ENCODE measurements at regions not wholly inside any gene's neighbourhood (a gene's known extent, or its start where the extent isn't known, plus 50 kb on each side); places are given as distances from the start of the nearest gene placed in this dataset.
A peak's percentile ranks its signal among the peaks of the same experiment; 100 is the strongest.

DNA sequence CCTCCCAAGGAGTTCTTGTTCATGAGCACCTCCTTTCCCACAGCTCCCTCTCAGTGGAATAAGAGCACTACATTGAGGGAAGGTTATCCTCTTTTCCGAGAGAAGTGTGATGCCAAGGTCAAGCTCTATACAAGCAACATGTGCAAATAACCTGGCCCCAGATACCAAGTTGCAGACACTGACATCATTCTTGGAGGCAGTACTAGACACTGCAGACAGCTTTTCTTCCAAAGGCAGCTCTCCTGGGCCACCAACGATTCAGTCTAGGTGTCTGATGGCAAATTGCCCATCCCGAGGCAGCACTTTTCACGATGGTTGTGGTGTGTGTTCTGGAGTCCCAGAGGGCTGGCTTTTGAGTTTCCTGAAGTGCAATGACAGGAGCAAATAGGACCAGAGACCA is 384.9 kb downstream of the TLL1 start:
- no peak overlapping the region for H3K4me3 ChIP-seq (ENCODE audit: low read length)
- DNase-seq (ENCODE audit: low read depth) = no peak
- no peak for TF ChIP-seq CTCF (IDR thresholded peaks at IDR 0.05; ENCODE audit: insufficient read depth, low read depth, low read length, missing control alignments)

- no peak for DNase-seq (ENCODE audit: low read depth)
- H3K4me3 ChIP-seq (ENCODE audit: low read length) = no peak overlapping the region
- TF ChIP-seq CTCF (IDR thresholded peaks at IDR 0.05; ENCODE audit: insufficient read depth, low read depth, low read length, missing control alignments) = no peak
Measured at GRCh38 chr4:166259081-166259480, 386.0 kb downstream of the TLL1 start.

DNA sequence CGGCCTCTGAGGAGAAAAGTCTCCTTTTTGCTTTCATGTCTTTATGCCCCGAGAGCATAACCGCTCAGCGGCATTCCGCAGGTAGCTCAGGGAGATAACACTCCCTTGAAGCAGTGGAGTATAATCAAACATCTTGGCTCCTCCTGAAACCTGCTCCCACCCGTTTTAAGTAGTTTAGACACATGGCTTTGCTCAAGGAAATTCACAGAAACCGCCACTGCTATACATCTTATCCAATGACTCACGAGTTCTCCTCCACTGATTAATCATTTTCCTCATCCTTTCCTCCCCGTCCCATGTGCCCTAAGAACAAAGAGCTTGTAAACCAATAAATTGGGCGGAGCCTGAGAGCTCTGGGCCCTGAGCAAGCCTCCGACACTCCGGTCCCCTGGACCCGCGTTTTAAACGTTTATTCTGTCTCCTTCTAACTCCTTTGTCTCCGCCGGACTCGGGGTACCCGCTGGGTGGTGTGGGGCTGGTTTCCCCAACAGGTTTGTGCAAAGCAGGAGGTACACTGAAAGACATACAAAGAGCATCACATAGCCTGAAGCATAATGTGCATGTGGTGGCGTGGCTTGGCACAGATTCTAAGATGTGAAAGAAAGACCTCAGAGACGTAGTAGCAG is 401.2 kb downstream of the TLL1 start:
- no peak overlapping the region for H3K4me3 ChIP-seq (ENCODE audit: low read length)
- no peak for TF ChIP-seq CTCF (IDR thresholded peaks at IDR 0.05; ENCODE audit: insufficient read depth, low read depth, low read length, missing control alignments)
- peak; percentile 35 for DNase-seq (ENCODE audit: low read depth)

GRCh38 chr4:166274775-166275174 is 401.7 kb downstream of the TLL1 start:
- DNase-seq (ENCODE audit: low read depth) = no peak
- H3K4me3 ChIP-seq (ENCODE audit: low read length) = no peak overlapping the region
- no peak for TF ChIP-seq CTCF (IDR thresholded peaks at IDR 0.05; ENCODE audit: insufficient read depth, low read depth, low read length, missing control alignments)

DNA sequence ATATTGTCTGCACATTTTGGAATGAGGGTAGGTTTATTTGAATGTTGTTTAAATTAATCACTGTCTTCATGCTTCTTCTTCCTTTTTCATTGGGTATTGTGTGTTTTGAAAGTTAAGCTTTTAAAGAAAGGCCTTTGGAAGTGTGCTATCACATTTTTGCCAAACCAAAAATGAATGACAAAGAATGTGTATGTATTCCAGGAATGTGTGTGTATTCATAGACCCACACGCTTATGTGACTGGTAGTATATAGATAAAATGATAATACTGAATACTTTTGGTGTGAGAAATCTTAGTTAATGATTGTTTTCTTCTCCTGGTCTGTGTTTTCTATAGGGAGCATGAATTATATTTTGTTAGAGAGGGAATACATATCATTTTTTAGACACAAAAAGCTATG is 404.4 kb downstream of the TLL1 start:
- H3K4me3 ChIP-seq (ENCODE audit: low read length) = no peak overlapping the region
- no peak for TF ChIP-seq CTCF (IDR thresholded peaks at IDR 0.05; ENCODE audit: insufficient read depth, low read depth, low read length, missing control alignments)
- DNase-seq (ENCODE audit: low read depth) = no peak

GRCh38 chr4:166277853-166278252 is 404.8 kb downstream of the TLL1 start:
- TF ChIP-seq CTCF (IDR thresholded peaks at IDR 0.05; ENCODE audit: insufficient read depth, low read depth, low read length, missing control alignments) = no peak
- DNase-seq (ENCODE audit: low read depth) = no peak

GRCh38 chr4:166279261-166279660 is 406.2 kb downstream of the TLL1 start:
- no peak for TF ChIP-seq CTCF (IDR thresholded peaks at IDR 0.05; ENCODE audit: insufficient read depth, low read depth, low read length, missing control alignments)
- no peak for DNase-seq (ENCODE audit: low read depth)
- H3K4me3 ChIP-seq (ENCODE audit: low read length) = no peak overlapping the region

More at GRCh38 chr4:166277853-166278252, 404.8 kb downstream of the TLL1 start:
- no peak overlapping the region for H3K4me3 ChIP-seq (ENCODE audit: low read length)

Data from epithelial cell of esophagus (primary cell).